ENCODE measurements at regions not wholly inside any gene's neighbourhood (a gene's known extent, or its start where the extent isn't known, plus 50 kb on each side); places are given as distances from the start of the nearest gene placed in this dataset.

DNA sequence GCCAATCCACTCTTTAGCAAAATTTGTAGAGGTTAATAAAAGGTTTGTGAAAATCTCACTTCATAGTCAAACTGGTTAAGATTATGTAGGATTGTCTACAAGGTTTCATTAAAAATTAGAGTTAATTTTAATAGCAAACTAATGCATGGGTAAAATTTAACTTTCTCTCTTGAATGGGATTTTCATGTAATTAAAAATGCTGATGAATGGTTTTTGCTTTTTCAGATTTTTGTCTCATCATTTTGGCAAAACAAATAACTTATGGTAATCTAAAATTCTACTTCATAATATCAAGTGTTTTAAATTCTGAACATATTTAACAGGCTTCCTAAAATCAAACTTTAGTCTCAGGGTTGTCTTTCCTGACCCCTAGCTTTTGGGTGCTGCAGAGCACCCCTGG is 113.8 kb upstream of the FAM174A start:
- no peak overlapping the region for H3K27ac ChIP-seq (ENCODE audit: low read depth, low read length)
- intact Hi-C loops (cut with micrococcal nuclease): no loop called here
- ChIA-PET RAD21 (ENCODE audit: low non-redundant PET in 1 of 2, low total read pairs in 2 of 2, uncharacterized antibody in 2 of 2, unreplicated experiment in 2 of 2) (no interaction called here), CTCF (no interaction called here), POLR2A (no interaction called here)
- H3K4me2 ChIP-seq (ENCODE audit: low read length): no peak overlapping the region
- H3K27me3 ChIP-seq (ENCODE audit: insufficient read depth, low read length): no peaks in the 10 kb centered on the region
- no peak overlapping the region for H3K9ac ChIP-seq (ENCODE audit: low read length)
- H3K4me1 ChIP-seq (ENCODE audit: control insufficient read depth in 1 of 2, insufficient read depth in 2 of 2, low read length in 2 of 2): peaks cover 6 to 11% of the 10 kb centered on the region in 2 experiments; a peak in 3 of 4 replicates
- no TSS peak for BruUV-seq (replicated peaks)
- no peaks in the 10 kb centered on the region for H4K20me1 ChIP-seq (ENCODE audit: insufficient read depth)
- TF ChIP-seq POLR2A (IDR thresholded peaks at IDR 0.05; ENCODE audit: borderline replicate concordance, extremely low read depth, insufficient read depth, insufficient read length): no peak
- no peak for TF ChIP-seq EZH2phosphoT487 (IDR thresholded peaks at IDR 0.05; ENCODE audit: borderline replicate concordance)
- no peak for TF ChIP-seq CEBPB (IDR thresholded peaks at IDR 0.05; ENCODE audit: low read depth)
- no peak for TF ChIP-seq SRF (IDR thresholded peaks at IDR 0.05; ENCODE audit: low read depth)
- TF ChIP-seq, protein P1, sequence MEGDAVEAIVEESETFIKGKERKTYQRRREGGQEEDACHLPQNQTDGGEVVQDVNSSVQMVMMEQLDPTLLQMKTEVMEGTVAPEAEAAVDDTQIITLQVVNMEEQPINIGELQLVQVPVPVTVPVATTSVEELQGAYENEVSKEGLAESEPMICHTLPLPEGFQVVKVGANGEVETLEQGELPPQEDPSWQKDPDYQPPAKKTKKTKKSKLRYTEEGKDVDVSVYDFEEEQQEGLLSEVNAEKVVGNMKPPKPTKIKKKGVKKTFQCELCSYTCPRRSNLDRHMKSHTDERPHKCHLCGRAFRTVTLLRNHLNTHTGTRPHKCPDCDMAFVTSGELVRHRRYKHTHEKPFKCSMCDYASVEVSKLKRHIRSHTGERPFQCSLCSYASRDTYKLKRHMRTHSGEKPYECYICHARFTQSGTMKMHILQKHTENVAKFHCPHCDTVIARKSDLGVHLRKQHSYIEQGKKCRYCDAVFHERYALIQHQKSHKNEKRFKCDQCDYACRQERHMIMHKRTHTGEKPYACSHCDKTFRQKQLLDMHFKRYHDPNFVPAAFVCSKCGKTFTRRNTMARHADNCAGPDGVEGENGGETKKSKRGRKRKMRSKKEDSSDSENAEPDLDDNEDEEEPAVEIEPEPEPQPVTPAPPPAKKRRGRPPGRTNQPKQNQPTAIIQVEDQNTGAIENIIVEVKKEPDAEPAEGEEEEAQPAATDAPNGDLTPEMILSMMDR (IDR thresholded peaks at IDR 0.05 in 2 of 3, conservative IDR thresholded peaks at IDR 0.05 in 1 of 3; ENCODE audit: borderline replicate concordance in 1 of 3, insufficient read depth in 1 of 3, low read depth in 2 of 3, low read length in 2 of 3): no peak
- TF ChIP-seq, protein P2, sequence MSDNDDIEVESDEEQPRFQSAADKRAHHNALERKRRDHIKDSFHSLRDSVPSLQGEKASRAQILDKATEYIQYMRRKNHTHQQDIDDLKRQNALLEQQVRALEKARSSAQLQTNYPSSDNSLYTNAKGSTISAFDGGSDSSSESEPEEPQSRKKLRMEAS (IDR thresholded peaks at IDR 0.05): no peak
- no peak for TF ChIP-seq RAD21 (IDR thresholded peaks at IDR 0.05; ENCODE audit: low read depth)
- TF ChIP-seq, protein P3, sequence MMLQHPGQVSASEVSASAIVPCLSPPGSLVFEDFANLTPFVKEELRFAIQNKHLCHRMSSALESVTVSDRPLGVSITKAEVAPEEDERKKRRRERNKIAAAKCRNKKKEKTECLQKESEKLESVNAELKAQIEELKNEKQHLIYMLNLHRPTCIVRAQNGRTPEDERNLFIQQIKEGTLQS (IDR thresholded peaks at IDR 0.05): no peak
- no peak for TF ChIP-seq ZFX (IDR thresholded peaks at IDR 0.05)
- TF ChIP-seq ZNF274 (IDR thresholded peaks at IDR 0.05; ENCODE audit: low read depth, low read length): no peak
- no peak for TF ChIP-seq FOSL1 (IDR thresholded peaks at IDR 0.05; ENCODE audit: low read depth)
- TF ChIP-seq TCF7L2 (IDR thresholded peaks at IDR 0.05; ENCODE audit: borderline replicate concordance, extremely low read depth, insufficient read depth, insufficient read length): no peak
- no peak for TF ChIP-seq YY1 (IDR thresholded peaks at IDR 0.05; ENCODE audit: extremely low read depth, insufficient replicate concordance, low read depth, low read length)
- no peak for TF ChIP-seq JUND (IDR thresholded peaks at IDR 0.05)
- H3K9me2 ChIP-seq (ENCODE audit: insufficient read depth): no peaks in the 10 kb centered on the region
- no peaks in the 10 kb centered on the region for H3K79me2 ChIP-seq (ENCODE audit: insufficient read depth, low read length)
- no peak overlapping the region for H3K4me3 ChIP-seq (replicated peaks in 1 of 2; ENCODE audit: low read depth in 1 of 2, low read length in 2 of 2)
- no peak for DNase-seq (ENCODE audit: low read depth, low spot score)
- H3K9me3 ChIP-seq (ENCODE audit: control insufficient read depth in 1 of 2, insufficient read depth in 1 of 2, low read depth in 1 of 2, low read length in 2 of 2): no peaks in the 10 kb centered on the region
- no peak overlapping the region for H2AFZ ChIP-seq (ENCODE audit: low read depth, low read length, poor library complexity, severe bottlenecking)
- H3K36me3 ChIP-seq (ENCODE audit: control insufficient read depth in 1 of 2, insufficient read depth in 2 of 2, low read length in 2 of 2): no peaks in the 10 kb centered on the region
- no peak for ATAC-seq
